Thyroid gland (tissue), 4 donors: ENCODE measurements at regions not wholly inside any gene's neighbourhood (a gene's known extent, or its start where the extent isn't known, plus 50 kb on each side); places are given as distances from the start of the nearest gene placed in this dataset.

Source experiments
- CTCF ChIP-seq, 6 experiments: fragments of 200-600 bp in 3 of 6; fragments of 450-650 bp in 3 of 6; sonication (generic) in 3 of 6; IDR thresholded peaks; one replicate each; pipeline ENCODE4 v1.5.1; 2016 to 2019; ENCODE audit warnings: antibody characterized with exemption in 6 of 6, mild to moderate bottlenecking in 2 of 6, inconsistent platforms in 1 of 6, moderate library complexity in 1 of 6
- POLR2A ChIP-seq, 2 donors: fragments of 450-650 bp; IDR thresholded peaks; one replicate each; pipeline ENCODE4 v1.6.1; 2017; ENCODE audit warnings: antibody characterized with exemption in 2 of 2, mild to moderate bottlenecking in 2 of 2, moderate library complexity in 1 of 2

GRCh38 chr14:38504175-38504574 lies 248.3 kb upstream of the CLEC14A start:
- TF ChIP-seq CTCF (IDR thresholded peaks at IDR 0.05): no peak
- no peak for TF ChIP-seq POLR2A (IDR thresholded peaks at IDR 0.05)
